Fibroblast of pulmonary artery (primary cell): ENCODE measurements at regions not wholly inside any gene's neighbourhood (a gene's known extent, or its start where the extent isn't known, plus 50 kb on each side); places are given as distances from the start of the nearest gene placed in this dataset.

Experiments
- DNase-seq: peaks from one replicate; pipeline ENCODE4 v3.0.0-alpha.2; 2010; ENCODE audit warnings: low read depth
- H3K4me3 ChIP-seq: replicated peaks from 2 replicates; pipeline ENCODE4 v1.5.1; 2011; ENCODE audit warnings: low read depth, mild to moderate bottlenecking, control low read depth, low read length, moderate library complexity
- TF ChIP-seq, protein P1 (sequence below): IDR thresholded peaks from 2 replicates; pipeline ENCODE4 v1.5.1; 2011; ENCODE audit warnings: mild to moderate bottlenecking, control low read depth, low read length, inconsistent platforms; ENCODE audit errors: missing control alignments

DNA sequence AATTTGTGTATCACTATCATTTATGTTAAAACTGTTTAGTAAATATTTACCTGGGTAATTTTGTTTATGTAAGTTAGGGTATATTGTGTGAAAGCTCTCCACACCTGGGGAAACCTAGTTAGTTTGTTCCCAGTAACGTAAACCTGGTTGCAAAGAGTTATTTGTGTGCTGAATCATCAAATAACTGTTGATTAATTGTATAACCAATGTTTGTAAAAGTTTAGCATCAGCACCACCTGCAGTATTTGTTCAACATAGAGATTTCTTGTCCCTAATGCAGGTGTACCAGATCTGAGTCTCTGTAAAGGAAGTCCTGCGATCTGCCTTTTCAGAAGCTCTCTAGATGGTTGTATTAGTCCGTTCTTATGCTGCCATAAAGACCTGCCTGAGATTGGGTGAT is 440.4 kb downstream of the COL12A1 start:
- H3K4me3 ChIP-seq, result no peak overlapping the region
- no peak for DNase-seq
- TF ChIP-seq, protein P1, sequence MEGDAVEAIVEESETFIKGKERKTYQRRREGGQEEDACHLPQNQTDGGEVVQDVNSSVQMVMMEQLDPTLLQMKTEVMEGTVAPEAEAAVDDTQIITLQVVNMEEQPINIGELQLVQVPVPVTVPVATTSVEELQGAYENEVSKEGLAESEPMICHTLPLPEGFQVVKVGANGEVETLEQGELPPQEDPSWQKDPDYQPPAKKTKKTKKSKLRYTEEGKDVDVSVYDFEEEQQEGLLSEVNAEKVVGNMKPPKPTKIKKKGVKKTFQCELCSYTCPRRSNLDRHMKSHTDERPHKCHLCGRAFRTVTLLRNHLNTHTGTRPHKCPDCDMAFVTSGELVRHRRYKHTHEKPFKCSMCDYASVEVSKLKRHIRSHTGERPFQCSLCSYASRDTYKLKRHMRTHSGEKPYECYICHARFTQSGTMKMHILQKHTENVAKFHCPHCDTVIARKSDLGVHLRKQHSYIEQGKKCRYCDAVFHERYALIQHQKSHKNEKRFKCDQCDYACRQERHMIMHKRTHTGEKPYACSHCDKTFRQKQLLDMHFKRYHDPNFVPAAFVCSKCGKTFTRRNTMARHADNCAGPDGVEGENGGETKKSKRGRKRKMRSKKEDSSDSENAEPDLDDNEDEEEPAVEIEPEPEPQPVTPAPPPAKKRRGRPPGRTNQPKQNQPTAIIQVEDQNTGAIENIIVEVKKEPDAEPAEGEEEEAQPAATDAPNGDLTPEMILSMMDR, result no peak

DNA sequence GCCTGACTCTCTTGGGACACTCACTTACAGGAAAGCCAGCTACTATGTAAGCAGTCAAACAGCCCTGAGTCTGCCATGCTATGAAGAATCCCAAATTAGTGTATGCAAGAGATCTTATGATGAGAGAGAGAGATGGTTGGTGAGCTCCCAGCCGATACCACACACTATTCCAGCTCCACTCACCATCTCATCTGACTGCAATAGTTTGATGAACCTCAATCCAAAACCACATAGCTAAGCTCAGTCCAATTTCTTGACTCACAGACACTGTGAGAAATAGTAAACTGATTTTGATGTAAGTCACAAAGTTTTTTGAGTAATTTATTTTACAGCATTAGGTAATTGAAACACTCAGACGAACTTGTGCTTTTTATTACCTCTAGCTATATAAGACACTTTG is 441.4 kb downstream of the COL12A1 start:
- TF ChIP-seq, protein P1, result no peak
- DNase-seq, result no peak
- no peak overlapping the region for H3K4me3 ChIP-seq

DNA sequence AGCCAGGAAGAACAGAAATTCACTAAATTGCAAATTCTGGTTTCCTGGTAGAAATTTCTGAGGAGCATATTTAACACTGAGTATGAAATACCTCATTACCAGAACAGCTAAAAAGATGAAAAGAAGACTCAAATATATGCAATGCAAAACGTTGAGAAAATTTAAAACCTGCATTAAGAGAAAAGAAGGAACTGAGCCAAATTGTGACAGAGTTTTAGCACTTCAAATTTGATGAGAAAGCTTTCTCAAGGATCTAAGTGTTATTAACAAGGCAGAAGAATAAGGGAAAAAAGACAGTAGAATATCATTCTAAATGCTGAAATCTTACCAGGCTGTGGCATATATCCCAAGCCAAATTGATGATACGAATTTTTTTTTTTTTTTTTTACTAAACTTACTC is 443.0 kb downstream of the COL12A1 start:
- TF ChIP-seq, protein P1, result no peak
- H3K4me3 ChIP-seq, result no peak overlapping the region

DNA sequence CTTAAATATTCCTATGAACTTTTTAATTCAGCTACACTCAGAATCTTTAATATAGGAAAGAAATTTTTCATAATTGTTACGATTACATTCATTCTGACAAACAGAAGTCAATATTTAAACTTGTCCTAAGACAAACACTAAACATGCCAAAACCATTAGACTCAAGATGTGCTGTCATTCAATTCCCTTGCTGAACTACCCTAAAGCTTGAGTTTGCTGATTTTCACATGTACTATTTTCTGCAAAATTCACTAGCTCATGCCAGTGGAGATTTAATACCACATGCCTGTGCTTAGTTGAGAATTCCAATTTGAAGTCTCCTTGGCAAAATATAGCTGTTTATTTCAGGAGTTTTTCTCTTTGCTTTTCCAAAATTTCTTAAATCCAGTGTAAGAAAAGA is 448.0 kb downstream of the COL12A1 start:
- TF ChIP-seq, protein P1, result no peak
- H3K4me3 ChIP-seq, result no peak overlapping the region
- DNase-seq, result no peak

More for the DNA sequence above, 443.0 kb downstream of the COL12A1 start:
- no peak for DNase-seq

DNA sequence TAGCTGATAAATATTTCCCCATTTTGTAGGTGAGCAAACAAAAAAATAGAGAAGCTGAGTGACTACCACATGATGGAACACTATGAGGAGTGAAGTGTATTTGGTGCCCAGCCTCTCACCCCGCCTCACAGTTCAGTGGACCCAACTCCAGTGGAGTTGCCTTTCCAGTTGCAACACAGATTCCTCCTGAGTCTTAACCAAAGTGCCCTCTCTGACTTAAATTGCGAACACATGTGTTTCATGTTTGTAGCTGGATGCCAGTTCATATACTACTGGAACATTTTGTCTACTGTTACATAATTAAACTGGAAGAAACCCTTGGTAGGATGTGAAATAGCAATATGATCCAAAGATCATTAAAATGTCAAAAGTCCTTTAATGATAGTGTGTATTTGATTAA is 448.9 kb downstream of the COL12A1 start:
- DNase-seq, result no peak
- TF ChIP-seq, protein P1, result no peak
- no peak overlapping the region for H3K4me3 ChIP-seq

DNA sequence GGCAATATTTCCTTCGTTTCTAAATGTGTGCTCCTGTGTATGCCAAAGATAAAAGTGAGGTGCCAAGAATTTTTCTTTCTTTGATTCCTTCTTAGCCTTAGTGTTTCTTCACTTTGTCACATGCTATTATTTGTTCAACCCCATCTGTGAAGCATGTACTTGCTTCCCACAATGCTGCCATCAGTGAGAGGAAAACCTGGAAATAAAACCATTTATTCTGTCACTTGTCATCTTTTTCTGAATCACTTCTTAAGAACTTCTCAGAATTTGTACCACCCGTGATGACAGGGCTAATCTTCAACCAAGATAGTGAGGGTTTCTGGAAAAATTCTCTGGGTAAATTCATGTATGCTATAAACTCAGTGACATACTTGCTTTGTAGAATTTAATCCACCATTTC is 450.1 kb downstream of the COL12A1 start:
- TF ChIP-seq, protein P1, result no peak
- H3K4me3 ChIP-seq, result no peak overlapping the region
- DNase-seq, result peak; percentile 8

DNA sequence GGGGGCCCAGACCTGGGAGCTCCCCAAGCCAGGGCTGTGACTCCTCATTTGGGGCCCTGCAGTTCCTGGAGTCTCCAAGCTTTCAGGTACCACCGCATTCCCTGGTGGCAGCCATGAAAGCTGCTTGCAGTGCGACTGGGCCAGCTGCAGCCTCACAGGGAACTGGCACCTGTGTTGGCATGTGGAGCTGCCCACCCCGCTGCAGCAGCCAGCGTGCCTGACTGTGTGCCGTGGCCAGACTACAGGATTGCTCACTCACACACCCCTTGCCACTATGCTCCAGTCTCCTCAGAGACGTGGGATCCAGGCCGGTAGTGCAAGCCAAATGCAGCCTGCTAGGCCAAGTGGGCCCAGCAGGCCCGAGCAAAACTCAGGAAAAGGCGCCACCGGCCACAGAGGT is 450.7 kb downstream of the COL12A1 start:
- no peak for DNase-seq

More for the DNA sequence above, 450.7 kb downstream of the COL12A1 start:
- no peak overlapping the region for H3K4me3 ChIP-seq
- TF ChIP-seq, protein P1, result no peak
